LoVo (cell line): ENCODE measurements at regions not wholly inside any gene's neighbourhood (a gene's known extent, or its start where the extent isn't known, plus 50 kb on each side); places are given as distances from the start of the nearest gene placed in this dataset.

Experiments used
- DNase-seq: peaks from one replicate; pipeline ENCODE4 v3.0.0-alpha.2; 2016; ENCODE audit warnings: low spot score

DNA sequence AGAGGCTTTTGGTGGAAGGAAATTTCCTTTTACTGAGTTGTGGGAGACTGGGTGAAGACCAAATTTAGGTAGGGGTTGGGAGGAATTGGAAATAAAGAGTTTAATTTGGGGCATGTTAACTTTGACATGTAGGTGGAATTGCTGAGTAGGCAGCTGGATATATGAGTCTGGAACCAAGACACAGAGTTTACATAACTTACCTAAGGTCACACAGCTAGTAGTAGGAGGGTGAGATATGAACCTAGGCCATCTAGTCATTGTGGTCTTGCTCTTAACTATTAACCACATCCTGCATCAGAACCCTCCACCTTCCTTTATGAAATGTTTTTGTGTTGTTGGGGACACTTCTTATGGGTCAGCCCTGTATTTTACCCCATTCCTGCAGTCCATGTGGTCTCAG is 113.1 kb downstream of the ICOS start:
- no peak for DNase-seq

DNA sequence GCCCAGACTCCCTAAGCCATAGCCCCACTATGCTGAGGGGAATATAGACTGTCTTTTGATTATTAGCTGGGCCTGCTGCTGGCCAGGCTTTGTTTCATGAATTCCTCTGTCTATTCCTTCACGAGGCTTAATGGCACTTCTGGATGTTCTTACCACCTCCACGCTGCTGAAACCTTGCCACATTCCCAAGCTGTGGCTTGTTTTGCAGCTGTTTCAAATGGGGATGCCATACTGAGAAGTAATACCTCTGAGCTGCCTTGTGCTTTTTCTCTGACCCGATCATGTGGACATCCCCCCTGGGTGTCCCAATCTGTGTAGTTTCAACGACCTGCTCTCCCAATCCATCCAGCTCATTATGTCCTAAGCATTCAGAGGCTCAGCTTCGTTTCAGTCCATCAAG is 114.1 kb downstream of the ICOS start:
- no peak for DNase-seq

DNA sequence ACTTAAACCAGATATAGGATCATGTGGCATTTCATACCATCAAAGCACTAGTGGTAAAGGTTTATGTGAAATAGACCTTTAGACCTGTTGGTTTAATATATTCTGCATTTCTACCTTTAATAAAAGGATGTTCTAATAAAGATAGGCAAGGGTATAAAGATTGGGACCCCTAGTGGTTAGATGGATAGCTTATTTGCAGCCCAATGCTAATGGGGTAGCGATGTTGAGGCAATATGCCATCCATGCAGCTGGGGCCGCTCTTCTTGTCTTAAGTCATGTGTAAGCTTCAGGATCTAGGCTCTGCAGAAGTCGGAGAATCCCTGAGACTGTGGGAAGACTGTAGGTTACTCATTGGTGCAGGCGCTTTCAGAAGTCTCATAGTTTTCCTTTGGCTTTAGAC is 114.9 kb downstream of the ICOS start:
- no peak for DNase-seq

DNA sequence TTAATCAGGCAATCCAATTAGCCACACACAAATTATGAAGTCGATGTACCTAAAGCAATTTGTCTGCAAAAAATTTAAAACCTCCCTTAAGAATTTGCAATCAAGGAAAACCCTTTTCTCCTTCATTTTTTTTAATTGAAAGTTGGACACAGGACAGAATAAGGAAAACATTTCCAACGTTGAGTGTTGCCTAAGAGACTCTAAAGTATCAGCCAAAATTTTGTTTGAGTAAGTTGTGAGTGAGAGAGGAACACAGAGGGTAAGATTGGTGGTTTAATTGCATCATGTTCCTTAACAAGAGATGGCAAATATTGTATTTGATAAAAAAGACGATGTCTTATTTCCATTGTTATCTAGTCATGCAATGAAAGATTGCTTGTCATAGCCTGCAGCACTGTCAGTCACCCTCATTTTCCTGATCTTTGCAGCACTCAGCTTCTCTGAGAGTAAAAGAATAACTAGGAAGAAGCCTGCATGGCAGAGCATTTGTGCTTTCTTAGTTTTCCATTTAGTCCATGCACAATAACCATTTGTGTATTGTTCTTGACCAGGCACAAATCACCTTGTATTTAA is 115.5 kb downstream of the ICOS start:
- no peak for DNase-seq

DNA sequence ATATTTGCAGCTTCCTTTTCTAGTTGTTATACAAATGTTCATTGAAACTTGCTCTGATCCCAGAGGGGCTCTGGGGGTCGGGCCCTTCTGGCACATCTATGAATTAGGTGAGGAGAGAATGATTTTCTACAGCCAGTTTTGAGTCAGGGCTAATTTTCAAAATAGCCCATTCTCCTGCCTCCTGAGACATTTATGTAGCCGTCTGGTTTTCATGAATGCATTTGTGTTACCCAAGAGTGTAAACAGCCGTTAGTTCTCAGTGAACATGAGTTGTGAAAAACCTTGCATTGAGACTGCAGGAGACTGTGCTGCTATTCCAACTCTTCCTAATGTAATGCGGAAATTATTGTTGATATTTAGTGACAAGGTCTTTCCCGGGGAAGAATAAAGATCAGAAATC is 122.5 kb downstream of the ICOS start:
- DNase-seq = no peak

DNA sequence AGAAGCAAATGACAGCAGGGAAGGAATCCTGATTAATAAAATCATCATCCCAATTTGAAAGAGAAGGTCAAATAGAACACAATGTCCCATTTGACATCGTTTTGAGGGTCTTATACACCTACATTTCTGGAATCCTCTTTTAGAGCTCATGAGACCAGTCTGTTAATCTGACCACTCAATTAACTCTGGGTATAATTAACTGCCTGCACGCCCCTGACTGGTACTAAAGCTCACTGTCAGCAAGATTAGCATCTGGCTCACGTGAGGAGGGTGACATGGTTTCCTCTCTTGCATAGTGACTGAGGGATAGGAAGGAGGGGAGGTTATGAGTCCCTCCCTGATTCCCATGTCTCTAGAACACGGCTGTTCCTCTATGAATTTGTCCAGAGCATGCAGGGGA is 124.3 kb downstream of the ICOS start:
- DNase-seq = no peak

DNA sequence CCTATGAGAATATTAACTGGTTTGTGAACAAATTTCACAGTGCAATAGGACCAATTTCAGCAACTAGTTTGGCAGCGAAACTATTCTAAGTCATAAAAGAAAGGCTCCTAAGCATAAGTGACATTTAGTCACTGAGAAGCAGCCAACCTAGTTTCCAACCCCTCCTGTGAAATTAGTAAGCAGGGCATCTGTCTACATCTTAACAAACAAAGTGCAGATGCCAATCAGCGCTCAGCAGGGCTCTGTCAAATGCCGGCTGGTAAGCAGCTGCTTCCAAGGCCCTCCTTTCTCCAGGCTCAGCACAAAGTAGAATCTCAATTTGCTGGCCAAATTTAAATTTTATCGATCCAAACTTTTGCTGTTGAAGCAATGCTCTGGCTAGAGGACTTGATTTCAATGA is 124.7 kb downstream of the ICOS start:
- DNase-seq = no peak

DNA sequence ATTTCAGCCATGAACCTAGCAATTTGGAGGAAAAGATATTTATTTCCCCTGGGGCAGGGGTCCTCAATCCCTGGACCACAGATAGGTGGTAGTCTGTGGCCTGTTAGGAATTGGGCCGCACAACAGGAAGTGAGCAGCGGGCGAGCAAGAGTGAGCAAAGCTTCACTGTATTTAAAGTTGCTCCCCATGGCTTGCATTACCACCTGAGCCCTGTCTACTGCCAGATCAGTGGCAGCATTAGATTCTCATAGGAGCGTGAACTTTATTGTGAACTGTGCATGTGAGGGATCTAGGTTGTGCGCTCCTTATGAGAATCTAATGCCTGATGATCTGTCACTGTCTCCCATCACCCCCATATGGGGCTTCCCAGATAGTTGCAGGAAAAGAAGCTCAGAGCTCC is 127.6 kb downstream of the ICOS start:
- no peak for DNase-seq

DNA sequence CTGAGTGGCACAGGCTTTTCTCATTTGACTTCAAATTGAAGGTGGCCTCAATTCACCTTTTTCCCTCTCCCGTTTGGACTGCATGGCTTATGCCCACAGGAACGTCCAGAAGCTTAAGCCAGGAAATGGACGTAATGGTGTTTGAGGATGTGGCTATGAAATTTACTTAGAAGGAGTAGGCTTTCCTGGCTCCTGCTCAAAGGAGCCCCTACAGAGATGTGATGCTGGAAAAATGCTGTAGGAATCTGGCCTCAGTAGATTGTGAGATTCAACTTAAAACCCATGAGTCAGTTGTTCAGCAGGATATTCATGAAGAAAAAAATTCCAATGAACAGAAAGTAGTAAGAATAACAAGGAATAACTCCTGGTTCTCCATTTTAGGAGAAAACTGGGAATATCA is 129.0 kb downstream of the ICOS start:
- DNase-seq = no peak

DNA sequence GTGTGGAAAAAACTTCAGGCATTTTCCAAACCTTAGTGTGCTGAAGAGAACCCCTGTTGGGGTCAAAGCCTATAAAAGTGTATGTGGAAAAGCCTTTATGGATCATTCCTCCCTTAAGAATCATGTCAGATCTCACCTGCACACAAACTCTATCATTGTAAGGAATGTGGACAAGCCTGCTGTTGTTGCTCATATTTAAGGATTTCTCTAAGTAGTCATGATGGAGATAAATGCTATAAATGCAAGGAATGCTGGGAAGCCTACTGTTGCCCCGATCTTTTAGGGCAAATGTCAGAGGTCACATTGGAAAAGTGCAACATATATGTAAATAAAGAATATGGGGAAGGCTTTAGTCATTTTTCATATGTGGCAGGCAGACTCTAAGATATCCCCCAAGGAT is 129.5 kb downstream of the ICOS start:
- no peak for DNase-seq

DNA sequence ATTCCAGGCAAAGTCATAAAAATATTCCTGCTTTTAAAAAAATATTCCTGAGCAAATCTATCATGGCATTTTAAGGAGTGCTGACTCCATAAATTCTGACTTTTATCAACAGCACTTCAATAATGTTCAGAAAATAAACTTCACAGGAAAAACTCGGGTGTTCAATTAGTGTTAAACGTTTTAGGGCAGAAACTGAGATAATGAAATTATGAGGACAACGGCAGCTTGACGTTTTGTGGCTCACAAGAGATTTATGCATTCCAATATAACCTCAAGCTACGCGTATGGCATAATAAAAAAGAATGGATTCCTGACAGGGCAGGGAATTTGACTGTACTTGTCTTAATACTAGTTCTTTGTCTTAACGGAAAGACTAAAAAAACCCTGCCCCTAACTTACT is 133.2 kb downstream of the ICOS start:
- no peak for DNase-seq

DNA sequence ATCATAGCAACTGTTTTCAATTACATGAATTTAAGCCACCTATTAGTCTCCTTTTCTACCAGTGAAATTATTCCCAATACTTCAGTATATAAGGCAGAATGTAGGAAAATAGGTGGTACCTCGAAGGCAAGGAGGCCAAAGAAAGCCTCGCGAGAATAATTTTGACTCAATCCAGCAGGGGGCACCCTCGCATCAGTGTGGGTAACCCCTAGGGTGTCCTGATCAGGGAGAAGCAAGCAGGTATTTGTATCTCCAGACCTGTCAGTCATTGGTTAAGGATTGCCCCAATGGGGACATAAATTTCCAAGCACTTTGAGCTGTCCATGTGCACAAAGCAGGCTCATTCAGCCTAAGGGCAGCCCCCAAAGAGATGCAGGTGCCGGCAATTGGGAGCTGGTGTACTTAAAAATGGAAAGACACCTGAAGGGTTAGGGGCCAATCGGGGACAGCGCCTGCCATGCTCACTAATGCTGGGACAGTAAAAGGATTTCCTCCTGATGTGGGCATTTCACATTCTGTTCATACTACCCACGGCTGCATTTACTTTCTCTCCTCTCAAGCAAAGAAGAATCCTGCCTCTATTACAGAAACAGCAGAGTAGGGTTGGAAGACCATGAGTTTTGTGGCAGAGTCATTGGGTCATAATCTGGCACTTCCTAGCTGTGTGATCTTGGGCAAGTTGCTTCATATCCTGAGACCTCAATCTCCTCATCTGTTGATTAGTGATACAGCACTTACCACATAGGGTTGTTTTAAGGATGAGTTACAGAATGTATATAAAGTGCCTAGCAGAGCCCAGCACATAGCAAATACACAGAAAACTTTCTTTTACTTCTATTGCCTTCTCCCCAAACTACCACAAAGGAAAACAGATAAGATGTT is 136.1 kb downstream of the ICOS start:
- no peak for DNase-seq

DNA sequence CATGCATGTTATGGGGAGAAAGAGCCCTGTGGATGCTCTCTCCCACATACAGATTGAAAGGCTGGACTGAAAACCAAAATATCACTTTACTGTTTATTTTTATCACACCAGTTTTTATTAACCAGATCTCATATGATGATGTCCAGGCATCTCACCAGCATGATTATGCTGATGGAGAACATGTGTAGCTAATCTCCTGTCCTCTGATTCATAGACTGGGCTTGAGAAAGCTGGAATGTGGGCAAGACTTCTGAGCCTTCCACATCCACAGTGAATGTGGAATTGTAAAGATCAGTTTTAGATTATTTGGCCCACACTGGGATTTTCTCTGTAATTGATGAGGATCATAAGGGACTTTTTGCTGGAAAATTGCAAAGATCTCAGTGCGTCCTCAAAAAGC is 137.9 kb downstream of the ICOS start:
- no peak for DNase-seq

DNA sequence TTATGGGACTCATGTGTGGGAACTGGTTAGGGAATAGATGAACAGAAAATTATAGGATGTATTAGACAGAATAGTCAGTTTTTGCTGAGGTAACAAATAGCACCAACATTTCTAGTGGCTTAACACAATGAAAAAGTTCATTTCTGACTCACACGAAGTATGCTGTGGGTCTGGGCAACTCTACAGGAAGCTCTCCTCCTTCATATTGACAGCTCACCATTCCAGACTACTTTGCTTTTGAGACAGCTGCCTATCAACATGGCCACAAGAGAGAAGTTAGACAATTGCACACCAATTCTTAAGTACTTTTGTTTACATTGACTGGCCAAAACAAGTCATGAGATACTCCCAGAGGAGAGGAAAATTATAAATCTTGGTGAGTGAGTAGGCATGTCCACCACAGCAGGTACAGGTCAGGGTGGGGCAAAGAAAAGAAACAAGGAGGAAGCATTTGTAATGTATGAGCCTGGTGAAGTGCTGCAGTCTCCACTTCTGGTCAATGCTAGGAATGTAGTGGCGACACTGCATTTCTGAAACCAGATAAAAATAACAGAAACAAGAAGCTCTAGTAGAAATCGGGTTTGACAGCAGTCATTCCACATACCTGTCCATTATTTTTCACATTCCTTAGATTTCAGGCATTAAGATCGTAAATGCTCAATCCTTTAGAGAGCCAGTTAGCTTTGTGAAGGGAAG is 141.6 kb downstream of the ICOS start:
- no peak for DNase-seq

DNA sequence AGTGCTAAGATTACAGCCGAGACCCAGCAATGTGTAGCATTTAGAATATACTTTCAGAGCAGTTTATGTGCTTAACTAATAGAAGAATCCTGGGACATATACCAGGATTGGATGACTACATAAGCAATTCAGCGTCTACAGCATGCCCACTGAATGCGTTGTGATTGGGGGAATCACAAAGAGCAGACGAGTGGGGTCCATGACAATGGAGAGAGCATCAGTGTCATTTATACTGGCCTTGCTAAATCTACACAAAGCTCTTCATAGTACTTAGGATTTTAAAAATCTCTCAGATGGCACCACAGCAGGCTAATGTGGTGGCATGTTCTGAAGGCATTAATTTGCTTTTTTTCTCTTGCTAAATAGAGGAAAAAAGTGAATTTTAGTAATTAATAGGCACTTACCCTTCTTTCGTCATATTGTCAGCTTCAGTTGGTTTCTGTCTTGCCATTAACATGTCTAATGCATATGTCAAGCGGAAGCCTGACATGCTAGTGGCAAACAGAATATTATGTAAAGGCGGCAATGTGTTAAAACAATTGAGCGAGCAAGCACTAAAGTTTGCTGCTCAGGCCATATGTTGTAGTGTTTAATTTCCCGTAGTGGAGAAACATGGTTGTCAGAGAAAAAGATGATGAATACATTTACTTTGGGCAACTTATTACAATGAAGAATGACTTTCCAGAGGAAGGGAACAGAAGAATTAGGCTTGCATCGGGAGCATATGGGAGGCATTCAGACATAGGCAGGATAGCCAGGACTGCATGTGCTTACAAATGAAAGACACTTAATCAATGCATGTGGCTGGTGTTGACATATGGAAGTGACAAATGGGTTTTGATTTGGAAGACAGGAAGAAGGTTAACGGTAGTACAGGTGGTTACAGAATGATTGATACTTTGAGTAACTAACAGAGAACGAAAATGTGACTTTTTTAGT is 145.2 kb downstream of the ICOS start:
- DNase-seq = no peak

DNA sequence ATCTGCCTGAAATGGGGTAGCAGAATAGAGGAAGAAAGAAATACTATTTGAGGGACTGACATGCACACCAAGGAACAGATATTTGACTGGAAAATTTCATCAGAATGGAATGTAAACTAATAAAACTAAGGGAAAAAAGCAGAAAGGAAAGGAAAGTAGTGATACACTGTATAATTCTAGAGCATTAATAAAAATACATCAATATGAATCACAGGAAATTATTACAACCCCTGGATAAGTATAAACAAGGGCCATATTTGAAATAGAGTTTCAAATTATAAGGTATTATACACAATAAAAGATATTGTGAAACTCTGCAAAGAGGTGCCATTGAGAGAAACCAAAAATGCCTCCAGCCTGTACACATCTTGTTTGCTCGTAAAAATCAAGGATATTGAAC is 149.6 kb downstream of the ICOS start:
- no peak for DNase-seq

DNA sequence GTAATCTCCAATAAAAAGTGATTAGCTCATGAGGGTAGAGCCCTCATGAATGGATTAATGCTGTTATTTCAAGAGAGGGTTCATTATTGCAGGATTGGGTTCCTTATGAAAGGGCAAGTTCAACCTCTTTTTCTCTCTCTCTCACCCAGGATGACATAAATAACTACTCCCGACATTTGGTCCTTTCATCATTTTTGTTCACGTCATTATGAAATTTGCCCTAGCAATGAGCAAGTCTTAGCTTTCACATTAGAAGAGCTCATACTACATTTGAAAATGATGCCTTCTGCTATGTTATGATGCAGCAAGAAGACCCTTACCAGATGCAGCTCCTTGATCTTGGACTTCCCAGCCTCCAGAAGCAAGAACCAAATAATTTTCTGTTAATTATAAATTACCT is 152.5 kb downstream of the ICOS start:
- DNase-seq = no peak

DNA sequence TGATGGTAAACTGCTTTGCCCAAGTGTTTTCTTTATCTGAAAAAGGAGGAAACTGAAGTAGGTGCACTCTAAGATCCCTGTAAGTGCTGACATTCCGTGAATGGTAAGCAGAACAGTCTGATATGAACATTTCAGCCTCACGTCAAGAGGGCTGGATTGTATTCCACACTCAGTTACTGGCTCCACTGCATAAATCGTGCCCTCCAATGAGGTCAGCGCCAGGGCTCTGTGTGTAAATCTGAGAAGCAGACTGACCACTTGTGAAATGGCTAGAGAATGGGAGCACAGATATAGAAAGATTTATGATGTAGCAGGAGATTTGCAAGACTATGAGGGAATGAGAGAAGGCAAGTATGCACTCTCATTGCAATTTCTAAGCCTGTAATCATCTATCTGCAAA is 153.0 kb downstream of the ICOS start:
- no peak for DNase-seq

DNA sequence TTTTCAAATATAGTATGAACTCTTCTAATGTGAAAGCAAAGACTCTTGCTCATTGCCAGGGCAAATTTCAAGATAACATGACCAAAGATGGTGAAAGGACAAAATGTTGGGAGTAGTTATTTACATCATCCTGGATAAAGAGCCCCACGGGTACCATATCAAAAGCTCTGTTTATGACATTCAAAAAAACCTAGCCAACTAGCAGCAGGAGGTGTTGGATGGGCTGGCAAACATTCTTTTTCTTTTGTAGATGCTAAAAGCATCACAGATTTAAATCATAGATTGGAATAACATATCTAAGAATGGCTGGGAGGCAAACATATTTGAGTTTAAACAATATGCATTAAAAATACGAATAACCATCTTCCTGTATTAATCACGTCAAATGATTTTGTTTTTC is 153.5 kb downstream of the ICOS start:
- no peak for DNase-seq

DNA sequence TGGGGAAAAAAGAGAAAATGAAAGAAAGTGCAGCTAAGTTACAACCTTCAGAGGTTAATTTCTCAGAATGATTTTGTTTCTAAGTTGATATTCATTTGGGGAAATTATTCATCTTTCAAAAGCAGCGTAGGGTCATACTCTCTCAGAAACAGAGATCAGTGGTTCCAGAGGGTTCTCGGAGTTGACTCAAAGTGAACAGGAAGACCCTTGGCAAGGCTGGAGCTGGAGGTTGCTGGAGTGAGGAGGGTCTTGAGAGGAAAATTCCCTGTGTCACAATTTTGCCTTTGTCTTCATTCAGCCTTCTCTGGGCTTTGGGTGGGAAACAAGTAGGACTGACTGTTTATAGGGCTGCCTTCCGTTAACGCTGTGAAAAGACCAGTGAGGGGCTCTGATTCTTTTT is 168.2 kb downstream of the ICOS start:
- DNase-seq = no peak

DNA sequence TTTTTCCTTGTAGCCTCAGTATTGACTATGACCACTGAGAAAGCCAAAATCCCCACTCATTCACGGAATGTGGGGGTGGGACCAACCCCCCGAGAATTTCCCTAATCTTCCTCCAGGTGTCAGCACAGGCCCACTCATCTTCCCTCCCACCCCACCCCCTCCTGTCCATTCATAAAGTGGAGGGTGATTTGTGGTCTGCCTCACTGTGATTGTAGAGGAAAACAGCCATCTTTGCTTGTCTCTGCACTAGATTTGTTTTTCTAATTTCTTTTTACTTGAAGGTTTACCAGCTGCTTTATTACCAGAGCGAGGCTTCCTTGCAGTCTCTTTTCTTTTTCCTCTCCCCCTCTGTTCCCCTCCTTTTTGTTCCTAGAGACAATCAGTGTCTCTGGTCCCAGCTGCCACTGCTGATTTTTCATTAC is 171.8 kb downstream of the ICOS start:
- no peak for DNase-seq

DNA sequence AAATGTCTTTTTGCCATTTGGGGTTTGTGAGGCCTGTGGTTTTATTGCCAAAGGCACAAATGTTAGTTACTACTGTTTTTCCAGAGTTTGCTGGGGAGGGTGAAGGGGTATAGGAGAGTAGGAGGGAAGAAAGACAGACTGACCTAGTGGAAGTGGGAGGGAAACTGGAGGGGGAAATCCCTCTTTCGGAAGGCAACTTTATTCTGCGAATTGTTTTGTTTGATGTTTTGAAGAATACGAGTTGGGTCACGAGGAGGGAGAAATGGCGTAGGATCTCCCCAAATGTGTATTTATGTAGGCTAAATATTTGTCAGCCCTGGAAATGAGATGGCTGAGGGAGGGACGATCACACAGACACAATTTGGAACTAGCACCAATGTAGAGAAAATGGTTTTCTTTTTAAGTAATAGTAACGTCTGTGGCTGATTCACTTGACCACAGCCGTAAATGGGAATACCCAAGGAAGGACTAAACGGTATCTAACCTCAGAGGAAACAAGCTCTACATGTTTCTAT is 172.3 kb downstream of the ICOS start:
- DNase-seq = no peak
